Trophoblast cell (in vitro differentiated cells and primary cell): ENCODE measurements at regions not wholly inside any gene's neighbourhood (a gene's known extent, or its start where the extent isn't known, plus 50 kb on each side); places are given as distances from the start of the nearest gene placed in this dataset.

Source experiments
- DNase-seq, 2 donors: peaks; one replicate each; pipeline ENCODE4 v3.0.0-alpha.2; 2016
- H2AFZ ChIP-seq: 2 replicates; pipeline ENCODE4 v1.6.1; 2013; ENCODE audit warnings: low read length, moderate library complexity, mild to moderate bottlenecking; ENCODE audit not compliant: insufficient read depth, poor library complexity
- H2AK5ac ChIP-seq: 2 replicates; pipeline ENCODE4 v1.6.1; 2013; ENCODE audit warnings: mild to moderate bottlenecking, low read length
- H2BK120ac ChIP-seq: 2 replicates; pipeline ENCODE4 v1.6.1; 2013; ENCODE audit warnings: low read length, mild to moderate bottlenecking, moderate library complexity; ENCODE audit not compliant: insufficient read depth, poor library complexity
- H2BK12ac ChIP-seq: 2 replicates; pipeline ENCODE4 v1.6.1; 2013; ENCODE audit warnings: mild to moderate bottlenecking, low read length, moderate library complexity
- H2BK5ac ChIP-seq: 2 replicates; pipeline ENCODE4 v1.6.1; 2013; ENCODE audit warnings: low read length, low read depth, moderate library complexity, mild to moderate bottlenecking; ENCODE audit not compliant: poor library complexity
- H3K14ac ChIP-seq: 2 replicates; pipeline ENCODE4 v1.6.1; 2013; ENCODE audit warnings: mild to moderate bottlenecking, low read length
- H3K18ac ChIP-seq: 2 replicates; pipeline ENCODE4 v1.6.1; 2013; ENCODE audit warnings: mild to moderate bottlenecking, low read length
- H3K23ac ChIP-seq: 2 replicates; pipeline ENCODE4 v1.6.1; 2013; ENCODE audit warnings: low read length
- H3K27ac ChIP-seq: 2 replicates; pipeline ENCODE4 v1.5.1; 2013; ENCODE audit warnings: low read depth, mild to moderate bottlenecking, inconsistent platforms, low read length, moderate library complexity
- H3K27me3 ChIP-seq: 2 replicates; pipeline ENCODE4 v1.6.1; 2013; ENCODE audit warnings: inconsistent platforms, mild to moderate bottlenecking, low read length, moderate library complexity; ENCODE audit not compliant: insufficient read depth
- H3K36me3 ChIP-seq, 2 experiments: 1 replicate in 1 of 2; 2 replicates in 1 of 2; pipeline ENCODE4 v1.6.1; 2013; ENCODE audit warnings: low read length in 2 of 2, mild to moderate bottlenecking in 2 of 2, moderate library complexity in 1 of 2; ENCODE audit not compliant: insufficient read depth in 2 of 2, control insufficient read depth in 1 of 2
- H3K4ac ChIP-seq: 2 replicates; pipeline ENCODE4 v1.6.1; 2013; ENCODE audit warnings: low read depth, mild to moderate bottlenecking, low read length, moderate library complexity
- H3K4me1 ChIP-seq, 2 experiments: 1 replicate in 1 of 2; 2 replicates in 1 of 2; pipeline ENCODE4 v1.6.1; 2013; ENCODE audit warnings: low read length in 2 of 2, mild to moderate bottlenecking in 2 of 2, moderate library complexity in 1 of 2; ENCODE audit not compliant: insufficient read depth in 2 of 2, control insufficient read depth in 1 of 2
- H3K4me2 ChIP-seq: 2 replicates; pipeline ENCODE4 v1.6.1; 2013; ENCODE audit warnings: inconsistent platforms, mild to moderate bottlenecking, low read length, moderate library complexity
- H3K4me3 ChIP-seq: 2 replicates; pipeline ENCODE4 v1.5.1; 2013; ENCODE audit warnings: mild to moderate bottlenecking, low read depth, low read length, inconsistent platforms
- H3K79me1 ChIP-seq: one replicate; pipeline ENCODE4 v1.6.1; 2013; ENCODE audit warnings: low read length
- H3K79me2 ChIP-seq: 2 replicates; pipeline ENCODE4 v1.6.1; 2013; ENCODE audit warnings: low read length, mild to moderate bottlenecking; ENCODE audit not compliant: control insufficient read depth, insufficient read depth, poor library complexity
- H3K9ac ChIP-seq: 2 replicates; pipeline ENCODE4 v1.6.1; 2013; ENCODE audit warnings: mild to moderate bottlenecking, low read length
- H3K9me3 ChIP-seq: 2 replicates; pipeline ENCODE4 v1.6.1; 2013; ENCODE audit warnings: low read depth, mild to moderate bottlenecking, control low read depth, inconsistent platforms, low read length; ENCODE audit not compliant: insufficient read depth
- H4K12ac ChIP-seq: 2 replicates; pipeline ENCODE4 v1.6.1; 2013; ENCODE audit warnings: low read depth, mild to moderate bottlenecking, low read length, moderate library complexity
- H4K8ac ChIP-seq: 2 replicates; pipeline ENCODE4 v1.6.1; 2013; ENCODE audit warnings: low read depth, mild to moderate bottlenecking, low read length, moderate library complexity
- H4K91ac ChIP-seq: one replicate; pipeline ENCODE4 v1.6.1; 2013; ENCODE audit warnings: low read depth, mild to moderate bottlenecking, low read length, moderate library complexity
- WGBS: extraction: QIAGEN DNeasy Blood & Tissue Kit; methylation state at CpG from one replicate; pipeline ENCODE4 v1.1.7; 2013; ENCODE audit warnings: missing lambda C conversion rate; ENCODE audit not compliant: insufficient read length, insufficient coverage; ENCODE audit errors: extremely low coverage; 5-methylcytosine and 5-hydroxymethylcytosine counted together

- no peaks in the 10 kb centered on the region for H3K79me2 ChIP-seq
- peaks cover 6% of the 10 kb centered on the region for H3K79me1 ChIP-seq
- WGBS: no CpG with 5 or more reads among the region's 9 CpGs
- no peak overlapping the region for H3K4me3 ChIP-seq
- H3K14ac ChIP-seq: no peak overlapping the region
- no peak overlapping the region for H3K27ac ChIP-seq
- H3K36me3 ChIP-seq: no peaks in the 10 kb centered on the region
- peak overlapping the region; percentile 72 for H3K18ac ChIP-seq
- no peak overlapping the region for H2BK5ac ChIP-seq
- no peaks in the 10 kb centered on the region for H3K9me3 ChIP-seq
- no peak overlapping the region for H2AK5ac ChIP-seq
- no peak overlapping the region for H4K12ac ChIP-seq
- no peak overlapping the region for H2AFZ ChIP-seq
- H2BK12ac ChIP-seq: peak overlapping the region; percentile 89
- peak overlapping the region; percentile 62 for H4K8ac ChIP-seq
- H3K27me3 ChIP-seq: no peaks in the 10 kb centered on the region
- no peak for DNase-seq
- peak overlapping the region; percentile 4 for H4K91ac ChIP-seq
- no peak overlapping the region for H3K4me2 ChIP-seq
- H3K4me1 ChIP-seq: peaks cover 5 to 8% of the 10 kb centered on the region in 2 experiments
- H3K4ac ChIP-seq: no peak overlapping the region
- H3K23ac ChIP-seq: no peak overlapping the region
- no peak overlapping the region for H3K9ac ChIP-seq
- H2BK120ac ChIP-seq: no peak overlapping the region
Observed at GRCh38 chr20:53786445-53787267, 193.0 kb upstream of the ZNF217 start.

DNA sequence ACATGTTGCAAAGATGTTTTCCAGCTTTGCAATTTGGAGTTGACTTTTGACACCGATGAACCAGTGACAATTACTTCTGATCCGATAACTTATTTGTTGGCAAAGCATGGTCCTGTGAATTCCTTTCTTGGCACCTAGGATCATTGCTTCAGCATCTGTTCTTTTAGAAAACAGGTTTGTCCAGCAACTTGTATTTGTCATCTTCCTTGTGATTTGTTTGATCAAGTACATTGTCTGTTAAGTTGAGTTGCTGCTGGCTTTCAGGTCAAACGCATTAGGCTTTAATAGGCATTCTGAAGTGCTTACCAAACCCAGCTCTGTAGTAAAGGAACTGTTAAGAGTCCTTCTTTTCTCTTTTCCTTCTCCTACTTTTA, 192.4 kb upstream of the ZNF217 start:
- Histone ChIP-seq H3K9ac (no peak overlapping the region), H3K23ac (no peak overlapping the region), H3K14ac (no peak overlapping the region), H3K27me3 (no peaks in the 10 kb centered on the region), H2AK5ac (no peak overlapping the region), H3K9me3 (no peaks in the 10 kb centered on the region), H3K4me2 (no peak overlapping the region), H4K91ac (no peak overlapping the region), H3K36me3 (no peaks in the 10 kb centered on the region), H3K79me2 (no peaks in the 10 kb centered on the region), H3K27ac (no peak overlapping the region), H4K8ac (no peak overlapping the region), H2BK12ac (no peak overlapping the region), H4K12ac (no peak overlapping the region), H2BK120ac (no peak overlapping the region), H3K4me3 (no peak overlapping the region), H3K18ac (no peak overlapping the region), H2BK5ac (no peak overlapping the region), H3K79me1 (peaks cover 5% of the 10 kb centered on the region), H3K4me1 (peaks cover 5 to 7% of the 10 kb centered on the region in 2 experiments), H3K4ac (no peak overlapping the region), H2AFZ (no peak overlapping the region)
- WGBS: no CpG with 5 or more reads among the region's 3 CpGs
- peak; percentile 42 to 79 for DNase-seq

DNA sequence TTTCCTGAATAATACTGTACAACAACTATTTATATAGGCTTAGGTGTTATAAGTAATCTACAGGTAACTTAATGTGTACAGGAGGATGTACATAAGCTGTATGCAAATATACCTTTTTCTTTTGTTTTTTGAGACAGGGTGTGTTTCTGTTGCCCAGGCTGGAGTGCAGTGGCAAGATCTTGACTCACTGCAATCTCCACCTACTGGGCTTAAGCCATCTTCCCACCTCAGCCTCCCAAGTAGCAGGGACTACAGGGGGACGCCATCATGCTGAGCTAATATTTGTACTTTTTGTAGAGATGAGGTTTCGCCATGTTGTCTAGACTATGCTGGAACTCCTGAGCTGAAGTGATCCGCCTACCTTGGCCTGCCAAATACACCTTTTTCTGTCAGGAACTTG, 191.7 kb upstream of the ZNF217 start:
- Histone ChIP-seq H2BK12ac (no peak overlapping the region), H3K23ac (no peak overlapping the region), H3K27me3 (no peaks in the 10 kb centered on the region), H3K4ac (no peak overlapping the region), H3K9me3 (no peaks in the 10 kb centered on the region), H2BK5ac (no peak overlapping the region), H4K91ac (no peak overlapping the region), H3K79me2 (no peaks in the 10 kb centered on the region), H3K4me3 (no peak overlapping the region), H3K9ac (no peak overlapping the region), H3K27ac (no peak overlapping the region), H2BK120ac (no peak overlapping the region), H3K36me3 (no peaks in the 10 kb centered on the region), H3K14ac (no peak overlapping the region), H3K4me2 (no peak overlapping the region), H3K18ac (no peak overlapping the region), H2AFZ (no peak overlapping the region), H4K8ac (no peak overlapping the region), H2AK5ac (no peak overlapping the region), H4K12ac (no peak overlapping the region), H3K4me1 (peaks cover 3% of the 10 kb centered on the region in 2 experiments), H3K79me1 (peaks cover 2% of the 10 kb centered on the region)
- DNase-seq: no peak
- WGBS: no CpG with 5 or more reads among the region's 3 CpGs

DNA sequence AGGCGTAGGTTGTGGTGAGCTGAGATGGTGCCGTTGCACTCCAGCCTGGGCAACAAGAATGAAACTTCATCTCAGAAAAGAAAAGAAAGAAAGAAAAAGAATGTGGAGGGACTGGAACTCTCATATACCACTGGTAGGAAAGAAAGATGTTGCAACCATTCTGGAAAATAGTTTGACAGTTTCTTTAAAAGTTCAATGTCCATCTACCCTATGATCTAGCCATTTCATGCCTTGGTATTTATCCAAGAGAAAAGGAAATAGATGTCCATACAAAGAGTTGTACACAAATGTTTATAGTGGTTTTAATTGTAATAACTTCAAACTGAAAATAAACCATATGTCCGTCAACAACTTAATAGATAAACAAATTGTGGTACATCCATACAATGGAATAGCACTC, 190.1 kb upstream of the ZNF217 start:
- H2BK120ac ChIP-seq: no peak overlapping the region
- peaks cover 3% of the 10 kb centered on the region in 2 experiments for H3K4me1 ChIP-seq
- no peak overlapping the region for H3K18ac ChIP-seq
- H2AFZ ChIP-seq: no peak overlapping the region
- no peak overlapping the region for H3K9ac ChIP-seq
- peak in 1 of 2 donors; percentile 75 for DNase-seq
- no CpG with 5 or more reads among the region's 3 CpGs for WGBS
- no peak overlapping the region for H3K4me2 ChIP-seq
- no peak overlapping the region for H4K12ac ChIP-seq
- no peak overlapping the region for H3K4ac ChIP-seq
- no peak overlapping the region for H3K14ac ChIP-seq
- no peak overlapping the region for H3K23ac ChIP-seq
- H3K4me3 ChIP-seq: no peak overlapping the region
- H3K79me2 ChIP-seq: no peaks in the 10 kb centered on the region
- H3K79me1 ChIP-seq: peaks cover 2% of the 10 kb centered on the region
- no peaks in the 10 kb centered on the region for H3K36me3 ChIP-seq
- H4K8ac ChIP-seq: no peak overlapping the region
- no peaks in the 10 kb centered on the region for H3K27me3 ChIP-seq
- H2AK5ac ChIP-seq: no peak overlapping the region
- no peak overlapping the region for H4K91ac ChIP-seq
- no peak overlapping the region for H2BK12ac ChIP-seq
- no peaks in the 10 kb centered on the region for H3K9me3 ChIP-seq
- H2BK5ac ChIP-seq: no peak overlapping the region
- H3K27ac ChIP-seq: no peak overlapping the region
